ENCODE measurements at regions not wholly inside any gene's neighbourhood (a gene's known extent, or its start where the extent isn't known, plus 50 kb on each side); places are given as distances from the start of the nearest gene placed in this dataset.

GRCh38 chr12:24039113-24039525 lies 89.6 kb upstream of the SOX5 start:
- H3K4me1 Mint-ChIP-seq (ENCODE audit: low read depth), result no peaks in the 10 kb centered on the region
- ATAC-seq (replicated peaks in 1 of 2) (no peak), DNase-seq (no peak)
- H3K36me3 Mint-ChIP-seq (ENCODE audit: insufficient read depth in 2 of 2), result no peaks in the 10 kb centered on the region
- H3K4me3 Mint-ChIP-seq, result no peak overlapping the region
- H3K27ac Mint-ChIP-seq, result no peak overlapping the region
- H3K9me3 Mint-ChIP-seq, result no peaks in the 10 kb centered on the region
- H3K27me3 Mint-ChIP-seq (ENCODE audit: low read depth), result no peaks in the 10 kb centered on the region

DNA sequence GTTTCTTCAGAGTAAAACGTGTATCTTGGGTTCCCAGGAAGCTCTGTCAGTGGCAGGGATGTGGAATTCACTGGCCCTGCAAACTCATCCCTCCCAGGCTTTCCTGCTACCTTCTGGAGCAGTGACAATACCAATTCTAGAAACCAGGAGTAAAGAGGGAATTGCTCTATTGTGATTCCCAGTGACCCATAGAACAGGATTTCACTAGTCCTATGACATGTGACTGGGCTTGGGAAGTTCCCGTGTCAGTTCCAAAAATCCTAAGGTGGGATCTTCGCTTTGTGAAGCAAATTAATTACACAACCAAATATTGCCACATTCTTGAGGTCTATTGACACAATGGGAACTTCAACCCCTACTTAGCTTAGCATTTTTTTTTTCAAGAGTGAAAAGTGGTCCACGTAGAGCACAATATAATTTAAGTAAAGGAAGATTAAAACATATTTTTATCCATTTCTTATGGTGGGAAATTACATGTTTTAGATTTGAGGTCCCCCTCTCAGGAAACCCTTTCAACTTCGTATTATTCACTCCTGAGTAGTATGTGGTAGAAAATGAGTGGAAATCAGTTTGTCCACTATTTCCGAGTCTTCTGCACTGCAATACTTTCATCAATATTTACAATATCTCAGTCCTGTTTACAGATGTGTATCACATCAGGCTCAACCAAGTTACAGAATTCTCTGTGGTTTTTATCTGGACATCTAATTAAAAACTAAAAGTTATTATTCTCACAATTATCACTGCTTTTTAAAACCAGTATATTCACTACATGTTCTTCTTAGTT lies 88.9 kb upstream of the SOX5 start:
- Mint-ChIP-seq H3K36me3 (ENCODE audit: insufficient read depth in 2 of 2) (no peaks in the 10 kb centered on the region), H3K4me1 (ENCODE audit: low read depth) (no peaks in the 10 kb centered on the region), H3K9me3 (no peaks in the 10 kb centered on the region), H3K4me3 (no peak overlapping the region), H3K27ac (no peak overlapping the region), H3K27me3 (ENCODE audit: low read depth) (no peaks in the 10 kb centered on the region)
- ATAC-seq (replicated peaks in 1 of 2) (no peak), DNase-seq (no peak)

- no peaks in the 10 kb centered on the region for H3K4me1 Mint-ChIP-seq (ENCODE audit: low read depth)
- H3K27ac Mint-ChIP-seq, result no peak overlapping the region
Observed at GRCh38 chr12:24036438-24037216, 87.2 kb upstream of the SOX5 start.

GRCh38 chr12:24034894-24035293 lies 85.4 kb upstream of the SOX5 start:
- Mint-ChIP-seq H3K4me3 (no peak overlapping the region), H3K27me3 (ENCODE audit: low read depth) (no peaks in the 10 kb centered on the region), H3K36me3 (ENCODE audit: insufficient read depth in 2 of 2) (no peaks in the 10 kb centered on the region), H3K27ac (no peak overlapping the region), H3K9me3 (no peaks in the 10 kb centered on the region), H3K4me1 (ENCODE audit: low read depth) (no peaks in the 10 kb centered on the region)
- ATAC-seq (replicated peaks in 1 of 2) (no peak), DNase-seq (no peak)

More at GRCh38 chr12:24036438-24037216, 87.2 kb upstream of the SOX5 start:
- H3K4me3 Mint-ChIP-seq, result no peak overlapping the region
- H3K27me3 Mint-ChIP-seq (ENCODE audit: low read depth), result no peaks in the 10 kb centered on the region
- no peaks in the 10 kb centered on the region for H3K9me3 Mint-ChIP-seq
- DNase-seq (no peak), ATAC-seq (replicated peaks in 1 of 2) (no peak)
- no peaks in the 10 kb centered on the region for H3K36me3 Mint-ChIP-seq (ENCODE audit: insufficient read depth in 2 of 2)

DNA sequence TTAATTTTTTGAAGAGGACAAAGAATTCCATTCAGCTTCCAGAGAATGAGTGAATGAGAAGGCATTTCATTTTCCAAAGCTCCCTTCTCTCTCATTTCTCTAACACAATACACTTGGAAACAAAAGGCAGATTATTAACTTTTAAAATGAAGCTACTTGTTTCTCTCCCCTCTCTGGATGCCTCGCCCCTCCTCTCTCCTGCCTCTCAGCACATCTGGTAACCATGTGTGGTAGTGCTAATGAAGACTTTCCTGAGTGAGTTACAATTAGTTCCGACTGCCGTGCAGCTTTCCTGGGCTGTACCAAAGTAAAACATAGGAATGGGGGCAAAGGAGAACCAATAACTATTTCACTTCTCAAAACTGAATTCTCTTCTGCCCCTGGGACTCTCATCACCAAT lies 84.7 kb upstream of the SOX5 start:
- H3K27ac Mint-ChIP-seq, result no peak overlapping the region
- H3K9me3 Mint-ChIP-seq, result no peaks in the 10 kb centered on the region
- H3K4me3 Mint-ChIP-seq, result no peak overlapping the region
- DNase-seq (no peak), ATAC-seq (replicated peaks in 1 of 2) (no peak)
- no peaks in the 10 kb centered on the region for H3K4me1 Mint-ChIP-seq (ENCODE audit: low read depth)
- no peaks in the 10 kb centered on the region for H3K36me3 Mint-ChIP-seq (ENCODE audit: insufficient read depth in 2 of 2)
- no peaks in the 10 kb centered on the region for H3K27me3 Mint-ChIP-seq (ENCODE audit: low read depth)

- no peaks in the 10 kb centered on the region for H3K36me3 Mint-ChIP-seq (ENCODE audit: insufficient read depth in 2 of 2)
- H3K27ac Mint-ChIP-seq, result no peak overlapping the region
- H3K4me3 Mint-ChIP-seq, result no peak overlapping the region
- H3K4me1 Mint-ChIP-seq (ENCODE audit: low read depth), result no peaks in the 10 kb centered on the region
- DNase-seq (no peak), ATAC-seq (replicated peaks in 1 of 2) (no peak)
- H3K9me3 Mint-ChIP-seq, result peaks cover 0 to 4% of the 10 kb centered on the region in 2 donors
- no peaks in the 10 kb centered on the region for H3K27me3 Mint-ChIP-seq (ENCODE audit: low read depth)
Observed at GRCh38 chr12:24027352-24027751, 77.9 kb upstream of the SOX5 start.

DNA sequence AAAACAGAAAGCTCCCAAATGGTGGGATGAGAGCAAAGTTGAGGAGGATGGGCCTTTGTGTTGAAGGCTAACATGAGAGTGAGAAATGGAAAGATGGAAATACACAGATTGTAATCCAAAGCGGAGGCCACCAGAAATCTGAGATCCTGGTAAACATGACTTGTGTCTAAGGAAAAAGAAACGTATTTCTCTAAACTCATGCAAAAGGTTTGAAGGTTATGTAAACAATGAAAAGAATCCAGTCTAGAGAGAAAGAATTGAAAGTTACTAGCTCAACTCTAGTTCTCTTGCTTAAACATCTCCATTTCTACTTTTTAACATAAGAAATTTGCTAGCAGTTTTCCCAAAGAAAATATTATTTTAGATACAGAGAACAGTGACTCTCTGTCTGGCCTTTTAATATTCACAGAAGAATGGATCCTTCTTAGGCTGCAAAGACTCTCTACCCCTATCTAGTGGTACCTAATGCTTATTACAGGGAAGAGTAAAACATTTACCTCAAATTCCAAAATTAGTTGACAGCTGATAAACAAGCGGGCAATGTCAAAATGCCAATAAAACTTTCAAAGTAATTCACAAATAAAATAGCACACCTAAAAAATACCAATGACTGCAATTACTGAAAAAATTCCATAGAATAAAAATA lies 75.8 kb upstream of the SOX5 start:
- Mint-ChIP-seq H3K4me1 (ENCODE audit: low read depth) (no peaks in the 10 kb centered on the region), H3K27me3 (ENCODE audit: low read depth) (no peaks in the 10 kb centered on the region), H3K27ac (no peak overlapping the region), H3K9me3 (peaks cover 0 to 4% of the 10 kb centered on the region in 2 donors), H3K4me3 (no peak overlapping the region), H3K36me3 (ENCODE audit: insufficient read depth in 2 of 2) (no peaks in the 10 kb centered on the region)
- DNase-seq, result no peak
- no peak for ATAC-seq (replicated peaks in 1 of 2)

DNA sequence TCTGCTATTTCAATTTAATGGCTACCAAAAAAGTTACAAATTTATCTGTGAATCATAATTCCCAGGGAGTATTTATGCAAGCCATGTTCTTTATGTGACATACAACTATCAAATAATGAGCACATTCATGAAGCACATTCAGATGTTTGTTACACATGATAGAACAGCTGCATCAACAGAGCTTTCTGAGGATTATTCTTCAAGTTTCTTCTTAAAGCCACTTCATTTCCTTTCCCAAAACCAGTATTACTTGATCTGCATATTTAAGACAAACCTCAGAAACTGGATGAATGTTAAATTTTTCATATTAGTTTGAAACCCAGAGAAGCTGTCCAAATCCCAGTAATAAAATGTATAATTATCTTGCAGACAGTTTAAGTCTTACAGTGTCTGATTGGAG lies 73.6 kb upstream of the SOX5 start:
- no peaks in the 10 kb centered on the region for H3K27me3 Mint-ChIP-seq (ENCODE audit: low read depth)
- no peaks in the 10 kb centered on the region for H3K4me1 Mint-ChIP-seq (ENCODE audit: low read depth)
- peaks cover 0 to 4% of the 10 kb centered on the region in 2 donors for H3K9me3 Mint-ChIP-seq
- ATAC-seq (replicated peaks in 1 of 2) (no peak), DNase-seq (no peak)
- H3K27ac Mint-ChIP-seq, result no peak overlapping the region
- no peak overlapping the region for H3K4me3 Mint-ChIP-seq
- H3K36me3 Mint-ChIP-seq (ENCODE audit: insufficient read depth in 2 of 2), result no peaks in the 10 kb centered on the region

DNA sequence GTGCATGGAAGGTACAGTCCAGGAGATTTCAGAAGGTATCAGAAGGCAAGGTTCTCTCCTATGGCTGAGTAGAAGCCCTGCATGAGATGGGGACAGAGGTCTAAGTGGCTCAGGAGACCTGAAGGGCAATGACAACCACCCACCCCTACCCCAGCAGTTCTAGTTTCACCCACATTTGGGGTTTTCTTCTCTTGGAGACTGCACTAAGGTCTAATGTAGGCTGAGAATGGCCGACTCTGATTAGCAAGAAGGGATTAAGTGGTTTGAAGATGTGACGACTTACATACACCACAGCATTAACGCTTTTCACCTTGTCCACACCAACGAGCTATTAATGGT lies 71.7 kb upstream of the SOX5 start:
- no peak overlapping the region for H3K4me3 Mint-ChIP-seq
- DNase-seq (no peak), ATAC-seq (replicated peaks in 1 of 2) (no peak)
- H3K27me3 Mint-ChIP-seq (ENCODE audit: low read depth), result no peaks in the 10 kb centered on the region
- no peaks in the 10 kb centered on the region for H3K36me3 Mint-ChIP-seq (ENCODE audit: insufficient read depth in 2 of 2)
- no peak overlapping the region for H3K27ac Mint-ChIP-seq
- no peaks in the 10 kb centered on the region for H3K4me1 Mint-ChIP-seq (ENCODE audit: low read depth)
- no peaks in the 10 kb centered on the region for H3K9me3 Mint-ChIP-seq

DNA sequence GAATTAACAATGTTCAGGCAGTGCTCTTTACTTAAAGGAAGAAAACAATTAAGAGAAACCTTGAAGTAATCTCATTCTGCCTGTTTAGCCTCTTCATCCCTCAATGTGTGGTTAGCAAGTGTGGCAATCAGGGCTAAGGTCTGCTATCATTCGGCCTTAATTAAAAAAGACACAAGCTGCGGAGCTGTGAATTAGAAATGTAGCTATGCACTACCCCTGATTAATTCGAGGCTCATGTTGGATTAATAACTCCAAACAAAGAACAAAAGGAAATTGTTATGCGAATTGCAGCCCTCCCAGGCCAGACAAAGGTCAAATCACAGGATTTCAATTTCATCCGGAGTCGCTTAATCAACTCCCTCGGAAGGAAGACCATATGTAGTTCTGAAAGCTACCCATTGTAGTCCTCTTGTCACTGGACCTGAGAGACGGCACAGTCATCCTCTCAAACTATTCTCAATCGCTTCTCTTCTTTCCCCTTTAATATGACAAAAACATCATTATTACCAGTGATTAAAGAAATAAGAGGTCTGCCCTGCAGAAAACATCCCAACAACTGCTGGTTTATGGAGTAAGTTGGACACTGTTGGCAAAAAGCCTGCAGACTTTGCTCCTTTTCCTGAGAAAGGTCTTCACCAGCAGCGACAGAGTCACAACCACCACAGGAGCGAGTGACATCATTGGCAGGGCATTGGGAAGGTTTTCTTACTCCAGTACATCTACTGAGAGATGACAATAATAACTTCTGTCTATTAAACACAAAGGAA lies 71.1 kb upstream of the SOX5 start:
- H3K4me1 Mint-ChIP-seq (ENCODE audit: low read depth), result no peaks in the 10 kb centered on the region
- DNase-seq, result no peak
- no peak overlapping the region for H3K27ac Mint-ChIP-seq
- H3K36me3 Mint-ChIP-seq (ENCODE audit: insufficient read depth in 2 of 2), result no peaks in the 10 kb centered on the region
- no peak overlapping the region for H3K4me3 Mint-ChIP-seq
- no peak for ATAC-seq (replicated peaks in 1 of 2)
- H3K27me3 Mint-ChIP-seq (ENCODE audit: low read depth), result no peaks in the 10 kb centered on the region
- H3K9me3 Mint-ChIP-seq, result no peaks in the 10 kb centered on the region

GRCh38 chr12:24015833-24016160 lies 66.3 kb upstream of the SOX5 start:
- no peak for DNase-seq
- no peak for ATAC-seq (replicated peaks in 1 of 2)
- no peaks in the 10 kb centered on the region for H3K36me3 Mint-ChIP-seq (ENCODE audit: insufficient read depth in 2 of 2)
- H3K4me3 Mint-ChIP-seq, result no peak overlapping the region
- no peaks in the 10 kb centered on the region for H3K4me1 Mint-ChIP-seq (ENCODE audit: low read depth)
- H3K27me3 Mint-ChIP-seq (ENCODE audit: low read depth), result no peaks in the 10 kb centered on the region
- peaks cover 0 to 2% of the 10 kb centered on the region in 2 donors for H3K9me3 Mint-ChIP-seq
- no peak overlapping the region for H3K27ac Mint-ChIP-seq

DNA sequence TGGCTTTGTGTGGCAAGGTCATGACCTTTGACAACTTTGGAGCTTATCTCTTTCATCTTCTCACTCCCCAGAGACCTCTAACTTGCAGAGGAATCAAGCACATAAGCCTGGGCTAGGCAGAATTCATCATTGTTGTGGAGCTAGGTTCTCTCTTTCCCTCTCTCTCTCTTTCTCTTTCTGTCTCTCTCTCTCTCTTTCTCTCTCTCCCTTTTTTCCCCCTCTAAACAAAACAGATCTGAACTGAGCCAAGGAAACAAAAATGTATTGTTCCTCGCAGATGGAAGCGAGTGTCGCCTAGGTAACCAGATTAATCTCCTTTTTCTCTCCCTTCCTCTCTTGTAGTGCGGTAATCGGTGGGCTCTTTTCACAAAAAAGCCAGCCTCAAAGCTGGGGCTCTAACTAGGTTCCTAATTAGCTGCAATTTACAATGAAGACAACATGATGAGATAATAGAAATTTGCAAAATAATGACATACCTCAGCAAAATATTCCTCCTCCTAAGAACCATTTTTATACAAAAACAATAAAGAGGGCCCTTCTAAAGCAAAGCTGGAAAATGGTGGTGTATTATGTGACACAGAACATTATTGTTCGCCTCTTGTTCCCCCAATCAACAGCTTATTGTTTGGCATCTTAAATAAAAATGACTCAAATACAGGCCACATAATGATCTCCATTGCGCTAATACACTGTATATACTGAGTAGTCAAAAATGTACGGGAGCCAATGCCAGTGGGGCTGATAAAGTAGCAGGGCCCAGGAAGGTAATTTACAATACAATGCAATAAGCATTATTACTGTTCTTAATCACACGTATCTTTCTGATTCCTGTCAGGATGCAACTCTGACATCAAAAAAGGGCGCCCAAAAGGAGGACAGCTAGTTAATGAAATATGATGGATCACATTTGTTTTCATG lies 65.7 kb upstream of the SOX5 start:
- Mint-ChIP-seq H3K9me3 (peaks cover 0 to 2% of the 10 kb centered on the region in 2 donors), H3K4me3 (no peak overlapping the region), H3K27me3 (ENCODE audit: low read depth) (no peaks in the 10 kb centered on the region), H3K27ac (no peak overlapping the region), H3K4me1 (ENCODE audit: low read depth) (no peaks in the 10 kb centered on the region), H3K36me3 (ENCODE audit: insufficient read depth in 2 of 2) (no peaks in the 10 kb centered on the region)
- DNase-seq (no peak), ATAC-seq (replicated peaks in 1 of 2) (no peak)

Measured in activated T-cell treated with anti-CD3 and anti-CD28 coated beads, Interleukin-2, amount 50 U/mL, for 72 hours (primary cell).